Fibroblast of lung (primary cell): ENCODE measurements at regions not wholly inside any gene's neighbourhood (a gene's known extent, or its start where the extent isn't known, plus 50 kb on each side); places are given as distances from the start of the nearest gene placed in this dataset.

Experiments used
- DNase-seq, 2 donors: peaks; one replicate each; pipeline versions ENCODE4 v3.0.0 to v3.0.0-alpha.2; 2010; ENCODE audit warnings: low read depth in 2 of 2
- H2AFZ ChIP-seq: 2 replicates; pipeline ENCODE4 v1.5.1; 2012; ENCODE audit warnings: low read length, control low read depth, inconsistent platforms
- H3K27ac ChIP-seq: 2 replicates; pipeline ENCODE4 v1.5.1; 2011; ENCODE audit warnings: low read length, control low read depth; ENCODE audit not compliant: insufficient read depth
- H3K27me3 ChIP-seq: 2 replicates; pipeline ENCODE4 v1.5.1; 2011; ENCODE audit warnings: mild to moderate bottlenecking, low read length; ENCODE audit not compliant: control insufficient read depth, insufficient read depth
- H3K36me3 ChIP-seq: 2 replicates; pipeline ENCODE4 v1.5.1; 2011; ENCODE audit warnings: low read length; ENCODE audit not compliant: control insufficient read depth, insufficient read depth
- H3K4me1 ChIP-seq: 2 replicates; pipeline ENCODE4 v1.5.1; 2011; ENCODE audit warnings: low read length; ENCODE audit not compliant: control insufficient read depth, insufficient read depth; ENCODE audit errors: extremely low read depth
- H3K4me2 ChIP-seq: 2 replicates; pipeline ENCODE4 v1.5.1; 2011; ENCODE audit warnings: low read length, control low read depth; ENCODE audit not compliant: insufficient read depth; ENCODE audit errors: extremely low read depth
- H3K4me3 ChIP-seq, 4 experiments: fragments of 200-600 bp in 1 of 4; sonication (generic) in 1 of 4; replicated peaks in 1 of 4; 2 replicates each; pipeline ENCODE4 v1.5.1; 2011 to 2016; ENCODE audit warnings: low read length in 4 of 4, low read depth in 3 of 4, mild to moderate bottlenecking in 3 of 4, control low read depth in 2 of 4, inconsistent platforms in 1 of 4, mixed read lengths in 1 of 4; ENCODE audit not compliant: insufficient read depth in 1 of 4; ENCODE audit errors: control extremely low read depth in 1 of 4
- H3K79me2 ChIP-seq: 2 replicates; pipeline ENCODE4 v1.5.1; 2012; ENCODE audit warnings: mild to moderate bottlenecking, low read length, inconsistent platforms; ENCODE audit not compliant: control insufficient read depth, insufficient read depth
- H3K9ac ChIP-seq: 2 replicates; pipeline ENCODE4 v1.5.1; 2011; ENCODE audit warnings: mild to moderate bottlenecking, low read length, control low read depth; ENCODE audit not compliant: insufficient read depth
- H3K9me3 ChIP-seq: 2 replicates; pipeline ENCODE4 v1.5.1; 2012; ENCODE audit warnings: low read depth, low read length; ENCODE audit not compliant: control insufficient read depth, insufficient read depth
- H4K20me1 ChIP-seq: 2 replicates; pipeline ENCODE4 v1.5.1; 2011; ENCODE audit warnings: low read length; ENCODE audit not compliant: control insufficient read depth, insufficient read depth; ENCODE audit errors: extremely low read depth
- EZH2 ChIP-seq: IDR thresholded peaks from 2 replicates; pipeline ENCODE4 v1.5.1; 2012; ENCODE audit warnings: low read length, control low read depth, mild to moderate bottlenecking; ENCODE audit errors: missing control alignments
- TF ChIP-seq, protein P1 (sequence below), 2 donors: IDR thresholded peaks in 1 of 2; conservative IDR thresholded peaks in 1 of 2; 1 replicate in 1 of 2; 2 replicates in 1 of 2; pipeline ENCODE4 v1.5.1; 2011 to 2012; ENCODE audit warnings: low read length in 2 of 2, control low read depth in 1 of 2, inconsistent platforms in 1 of 2, low read depth in 1 of 2, mild to moderate bottlenecking in 1 of 2

- Histone ChIP-seq H4K20me1 (no peaks in the 10 kb centered on the region), H3K27ac (no peak overlapping the region), H3K4me1 (no peaks in the 10 kb centered on the region), H3K27me3 (no peaks in the 10 kb centered on the region), H3K4me3 (no peak overlapping the region), H3K36me3 (no peaks in the 10 kb centered on the region), H3K79me2 (no peaks in the 10 kb centered on the region), H3K9ac (no peak overlapping the region), H3K9me3 (no peaks in the 10 kb centered on the region), H2AFZ (no peak overlapping the region), H3K4me2 (no peak overlapping the region)
- TF ChIP-seq EZH2, result no peak
- TF ChIP-seq, protein P1, sequence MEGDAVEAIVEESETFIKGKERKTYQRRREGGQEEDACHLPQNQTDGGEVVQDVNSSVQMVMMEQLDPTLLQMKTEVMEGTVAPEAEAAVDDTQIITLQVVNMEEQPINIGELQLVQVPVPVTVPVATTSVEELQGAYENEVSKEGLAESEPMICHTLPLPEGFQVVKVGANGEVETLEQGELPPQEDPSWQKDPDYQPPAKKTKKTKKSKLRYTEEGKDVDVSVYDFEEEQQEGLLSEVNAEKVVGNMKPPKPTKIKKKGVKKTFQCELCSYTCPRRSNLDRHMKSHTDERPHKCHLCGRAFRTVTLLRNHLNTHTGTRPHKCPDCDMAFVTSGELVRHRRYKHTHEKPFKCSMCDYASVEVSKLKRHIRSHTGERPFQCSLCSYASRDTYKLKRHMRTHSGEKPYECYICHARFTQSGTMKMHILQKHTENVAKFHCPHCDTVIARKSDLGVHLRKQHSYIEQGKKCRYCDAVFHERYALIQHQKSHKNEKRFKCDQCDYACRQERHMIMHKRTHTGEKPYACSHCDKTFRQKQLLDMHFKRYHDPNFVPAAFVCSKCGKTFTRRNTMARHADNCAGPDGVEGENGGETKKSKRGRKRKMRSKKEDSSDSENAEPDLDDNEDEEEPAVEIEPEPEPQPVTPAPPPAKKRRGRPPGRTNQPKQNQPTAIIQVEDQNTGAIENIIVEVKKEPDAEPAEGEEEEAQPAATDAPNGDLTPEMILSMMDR (conservative IDR thresholded peaks at IDR 0.05 in 1 of 2, IDR thresholded peaks at IDR 0.05 in 1 of 2; ENCODE audit: low read depth in 1 of 2, low read length in 2 of 2), result no peak
- DNase-seq, result no peak
Measured at GRCh38 chr1:101407505-101408211, 170.8 kb downstream of the S1PR1 start.

- DNase-seq, result no peak
- H2AFZ ChIP-seq, result no peak overlapping the region
- no peaks in the 10 kb centered on the region for H3K27me3 ChIP-seq
- no peak overlapping the region for H3K27ac ChIP-seq
- no peaks in the 10 kb centered on the region for H3K36me3 ChIP-seq
- no peaks in the 10 kb centered on the region for H3K79me2 ChIP-seq
- no peaks in the 10 kb centered on the region for H4K20me1 ChIP-seq
- no peak overlapping the region for H3K4me2 ChIP-seq
- no peak overlapping the region for H3K9ac ChIP-seq
- H3K4me1 ChIP-seq, result no peaks in the 10 kb centered on the region
- H3K9me3 ChIP-seq, result no peaks in the 10 kb centered on the region
- TF ChIP-seq, protein P1 (conservative IDR thresholded peaks at IDR 0.05 in 1 of 2, IDR thresholded peaks at IDR 0.05 in 1 of 2; ENCODE audit: low read depth in 1 of 2, low read length in 2 of 2), result no peak
- no peak for TF ChIP-seq EZH2
- H3K4me3 ChIP-seq, result no peak overlapping the region
Measured at GRCh38 chr1:101408212-101409042, 171.6 kb downstream of the S1PR1 start.

DNA sequence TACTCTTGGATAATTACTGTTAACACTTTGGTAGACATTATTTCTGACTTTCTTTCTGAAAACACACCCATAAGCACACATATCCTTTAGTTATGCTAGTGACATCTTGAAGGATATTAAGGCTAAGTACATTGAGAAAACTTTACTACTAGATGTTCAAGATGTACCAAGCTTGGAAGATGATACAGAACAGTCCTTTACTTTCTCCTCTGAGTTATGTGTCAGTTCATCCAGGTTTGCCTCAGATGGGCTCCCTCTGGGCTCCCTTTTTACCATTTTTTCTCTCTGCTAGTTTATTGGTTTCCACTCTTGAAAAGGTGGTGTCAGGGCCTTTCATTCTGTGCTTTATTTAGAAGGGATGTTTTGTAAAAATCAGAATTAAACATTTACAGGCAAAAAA is 172.3 kb downstream of the S1PR1 start:
- Histone ChIP-seq H3K27me3 (no peaks in the 10 kb centered on the region), H3K4me2 (no peak overlapping the region), H3K9me3 (no peaks in the 10 kb centered on the region), H3K79me2 (no peaks in the 10 kb centered on the region), H3K36me3 (no peaks in the 10 kb centered on the region), H3K9ac (no peak overlapping the region), H3K4me3 (no peak overlapping the region), H4K20me1 (no peaks in the 10 kb centered on the region), H3K4me1 (no peaks in the 10 kb centered on the region), H3K27ac (no peak overlapping the region), H2AFZ (no peak overlapping the region)
- no peak for DNase-seq
- TF ChIP-seq EZH2, result no peak
- TF ChIP-seq, protein P1 (conservative IDR thresholded peaks at IDR 0.05 in 1 of 2, IDR thresholded peaks at IDR 0.05 in 1 of 2; ENCODE audit: low read depth in 1 of 2, low read length in 2 of 2), result no peak
